Fibroblast of villous mesenchyme (primary cell): ENCODE measurements at regions not wholly inside any gene's neighbourhood (a gene's known extent, or its start where the extent isn't known, plus 50 kb on each side); places are given as distances from the start of the nearest gene placed in this dataset.

Source experiments
- DNase-seq: peaks from one replicate; pipeline ENCODE4 v3.0.0-alpha.2; 2010; ENCODE audit warnings: low read depth
- H3K4me3 ChIP-seq: 2 replicates; pipeline ENCODE4 v1.5.1; 2011; ENCODE audit warnings: low read depth, mild to moderate bottlenecking, low read length
- TF ChIP-seq, protein P1 (sequence below): IDR thresholded peaks from 2 replicates; pipeline ENCODE4 v1.5.1; 2012; ENCODE audit warnings: low read depth, mild to moderate bottlenecking, low read length; ENCODE audit not compliant: insufficient read depth

DNA sequence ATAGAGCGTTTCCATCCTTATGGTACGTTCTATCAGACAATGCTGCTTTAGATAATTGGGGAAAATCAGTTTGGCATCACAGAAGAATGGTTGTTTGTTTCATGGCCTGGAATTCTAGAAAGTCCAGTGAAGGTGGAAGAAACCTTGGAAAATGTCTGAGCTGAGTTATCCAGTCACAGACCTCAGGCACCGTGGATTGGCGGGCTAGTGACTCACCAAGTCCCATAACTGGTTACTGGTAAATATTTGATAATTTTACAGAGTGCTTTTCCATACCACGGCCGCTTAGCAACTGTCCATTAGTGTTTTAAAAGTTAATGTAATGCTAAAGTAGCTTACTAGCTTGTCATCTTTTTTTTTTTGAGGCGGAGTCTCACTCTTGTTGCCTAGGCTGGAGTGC, 99.4 kb downstream of the SLC35B3 start:
- DNase-seq: no peak
- TF ChIP-seq, protein P1, sequence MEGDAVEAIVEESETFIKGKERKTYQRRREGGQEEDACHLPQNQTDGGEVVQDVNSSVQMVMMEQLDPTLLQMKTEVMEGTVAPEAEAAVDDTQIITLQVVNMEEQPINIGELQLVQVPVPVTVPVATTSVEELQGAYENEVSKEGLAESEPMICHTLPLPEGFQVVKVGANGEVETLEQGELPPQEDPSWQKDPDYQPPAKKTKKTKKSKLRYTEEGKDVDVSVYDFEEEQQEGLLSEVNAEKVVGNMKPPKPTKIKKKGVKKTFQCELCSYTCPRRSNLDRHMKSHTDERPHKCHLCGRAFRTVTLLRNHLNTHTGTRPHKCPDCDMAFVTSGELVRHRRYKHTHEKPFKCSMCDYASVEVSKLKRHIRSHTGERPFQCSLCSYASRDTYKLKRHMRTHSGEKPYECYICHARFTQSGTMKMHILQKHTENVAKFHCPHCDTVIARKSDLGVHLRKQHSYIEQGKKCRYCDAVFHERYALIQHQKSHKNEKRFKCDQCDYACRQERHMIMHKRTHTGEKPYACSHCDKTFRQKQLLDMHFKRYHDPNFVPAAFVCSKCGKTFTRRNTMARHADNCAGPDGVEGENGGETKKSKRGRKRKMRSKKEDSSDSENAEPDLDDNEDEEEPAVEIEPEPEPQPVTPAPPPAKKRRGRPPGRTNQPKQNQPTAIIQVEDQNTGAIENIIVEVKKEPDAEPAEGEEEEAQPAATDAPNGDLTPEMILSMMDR: no peak
- no peak overlapping the region for H3K4me3 ChIP-seq

- TF ChIP-seq, protein P1: no peak
- no peak for DNase-seq
Measured at GRCh38 chr6:8335381-8335780, 100.0 kb downstream of the SLC35B3 start.

GRCh38 chr6:8334113-8334512, 101.2 kb downstream of the SLC35B3 start:
- DNase-seq: no peak
- no peak overlapping the region for H3K4me3 ChIP-seq
- TF ChIP-seq, protein P1: no peak

More at GRCh38 chr6:8335381-8335780, 100.0 kb downstream of the SLC35B3 start:
- no peak overlapping the region for H3K4me3 ChIP-seq

- DNase-seq: no peak
- H3K4me3 ChIP-seq: no peak overlapping the region
- TF ChIP-seq, protein P1: no peak
Measured at GRCh38 chr6:8329562-8329961, 105.8 kb downstream of the SLC35B3 start.

- TF ChIP-seq, protein P1: no peak
- no peak for DNase-seq
- H3K4me3 ChIP-seq: no peak overlapping the region
Measured at GRCh38 chr6:8325743-8326142, 109.6 kb downstream of the SLC35B3 start.

DNA sequence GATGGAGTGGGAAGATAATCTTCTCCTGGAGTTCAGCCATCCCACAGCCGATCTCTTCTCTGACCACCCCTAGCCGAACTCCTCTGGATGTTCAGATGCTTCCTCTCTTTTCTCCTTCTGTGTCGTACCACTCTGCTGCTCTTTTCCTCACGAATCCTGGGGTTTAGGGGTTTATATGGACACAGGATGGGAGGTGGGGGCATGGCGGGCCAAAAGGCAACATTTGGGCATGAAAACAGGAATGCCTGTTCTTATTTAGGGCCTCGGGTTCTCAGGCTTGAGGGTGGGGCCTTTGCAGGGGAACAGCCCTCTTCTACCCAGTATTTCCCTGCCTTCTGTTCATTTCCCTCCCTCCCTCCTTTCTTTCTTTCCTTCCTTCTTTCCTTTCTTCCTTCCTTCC, 112.7 kb downstream of the SLC35B3 start:
- DNase-seq: no peak
- TF ChIP-seq, protein P1: no peak
- no peak overlapping the region for H3K4me3 ChIP-seq

DNA sequence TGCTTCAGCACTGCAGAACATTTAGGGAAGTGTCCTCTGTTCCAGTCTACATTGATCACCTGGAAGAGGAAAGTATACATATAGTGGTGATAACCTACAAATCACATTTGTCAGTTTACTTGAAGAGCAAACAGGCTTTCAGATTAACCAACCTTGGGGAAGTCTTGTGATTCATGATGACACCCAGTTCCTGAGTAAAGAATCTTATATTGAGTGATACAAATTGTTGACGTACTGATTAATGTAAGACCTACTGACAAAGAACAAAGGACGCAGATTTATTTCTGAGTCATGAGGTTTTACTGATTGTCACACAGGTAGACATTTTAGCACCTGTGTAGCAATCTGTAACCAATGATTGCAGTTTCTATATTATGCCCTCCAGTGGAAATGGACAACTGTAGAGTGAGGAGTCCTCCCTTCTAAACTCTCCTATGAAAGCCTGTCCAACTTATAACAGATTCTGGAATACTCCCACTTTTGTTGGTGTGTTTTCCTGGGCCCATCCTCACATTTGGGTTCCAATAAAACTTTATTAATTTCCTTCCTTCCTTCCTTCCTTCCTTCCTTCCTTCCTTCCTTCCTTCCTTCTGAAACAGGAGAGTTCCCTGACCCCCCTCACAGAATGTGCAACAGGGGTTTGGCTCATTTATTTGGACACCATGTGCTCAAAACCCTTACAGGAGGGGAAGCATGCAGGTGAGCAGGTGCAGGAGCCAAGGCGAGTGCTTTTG, 113.5 kb downstream of the SLC35B3 start:
- no peak overlapping the region for H3K4me3 ChIP-seq
- DNase-seq: no peak
- TF ChIP-seq, protein P1: no peak
